Stimulated activated naive CD4-positive, alpha-beta T cell (primary cell): ENCODE measurements at regions not wholly inside any gene's neighbourhood (a gene's known extent, or its start where the extent isn't known, plus 50 kb on each side); places are given as distances from the start of the nearest gene placed in this dataset.

Source experiments
- DNase-seq, 6 experiments: peaks; one replicate each; lab custom pipeline; 2025; lab: John Stamatoyannopoulos, UW

- DNase-seq, result peak in 1 of 6 experiments; percentile 70
These were observed 98.8 kb upstream of the SERP2 start for GRCh38 chr13:44274771-44275205.

GRCh38 chr13:44275381-44275780 lies 98.2 kb upstream of the SERP2 start:
- DNase-seq, result no peak

- no peak for DNase-seq
These were observed 97.6 kb upstream of the SERP2 start for GRCh38 chr13:44276061-44276460.

DNA sequence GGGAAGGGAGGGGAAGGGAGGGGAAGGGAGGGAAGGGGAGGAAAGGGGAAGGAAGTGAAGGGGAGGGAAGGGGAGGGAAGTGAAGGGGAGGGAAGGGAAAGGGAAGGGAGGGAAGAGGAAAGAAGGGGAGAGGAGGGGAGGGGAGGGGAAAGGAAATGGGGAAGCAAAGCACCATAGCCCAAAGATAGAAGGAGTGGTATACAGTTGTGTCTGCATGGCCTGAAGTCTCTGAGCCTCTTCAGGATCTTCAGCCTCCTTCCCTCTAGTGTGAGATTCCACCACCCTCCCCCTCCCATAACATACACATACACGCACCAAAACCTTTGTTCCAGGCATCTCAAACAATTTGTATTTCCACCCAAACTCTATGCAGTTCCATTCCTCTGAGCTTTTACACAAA lies 96.2 kb upstream of the SERP2 start:
- DNase-seq, result no peak

- DNase-seq, result peak in 4 of 6 experiments; percentile 4 to 59 (median 48)
These were observed 95.5 kb upstream of the SERP2 start for GRCh38 chr13:44278166-44278565.

DNA sequence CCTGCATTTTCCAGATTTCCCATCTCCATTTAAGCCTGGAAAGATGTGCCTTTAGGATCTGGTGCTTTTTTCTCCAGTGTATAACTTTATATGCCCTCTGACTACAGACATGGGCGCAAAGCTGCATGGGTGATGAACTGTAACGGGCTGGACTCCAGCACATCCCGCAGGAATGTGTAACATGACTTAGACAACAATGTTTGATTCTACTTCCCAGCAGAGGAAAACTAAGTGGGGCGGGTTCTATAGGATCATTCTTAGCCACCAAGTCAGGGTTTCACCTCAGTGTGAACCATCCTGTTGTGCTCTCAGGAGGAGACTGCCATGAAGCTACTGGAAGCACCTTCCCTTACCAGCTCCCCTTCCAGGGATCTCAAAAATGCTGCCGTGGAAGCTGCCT lies 93.2 kb upstream of the SERP2 start:
- no peak for DNase-seq

DNA sequence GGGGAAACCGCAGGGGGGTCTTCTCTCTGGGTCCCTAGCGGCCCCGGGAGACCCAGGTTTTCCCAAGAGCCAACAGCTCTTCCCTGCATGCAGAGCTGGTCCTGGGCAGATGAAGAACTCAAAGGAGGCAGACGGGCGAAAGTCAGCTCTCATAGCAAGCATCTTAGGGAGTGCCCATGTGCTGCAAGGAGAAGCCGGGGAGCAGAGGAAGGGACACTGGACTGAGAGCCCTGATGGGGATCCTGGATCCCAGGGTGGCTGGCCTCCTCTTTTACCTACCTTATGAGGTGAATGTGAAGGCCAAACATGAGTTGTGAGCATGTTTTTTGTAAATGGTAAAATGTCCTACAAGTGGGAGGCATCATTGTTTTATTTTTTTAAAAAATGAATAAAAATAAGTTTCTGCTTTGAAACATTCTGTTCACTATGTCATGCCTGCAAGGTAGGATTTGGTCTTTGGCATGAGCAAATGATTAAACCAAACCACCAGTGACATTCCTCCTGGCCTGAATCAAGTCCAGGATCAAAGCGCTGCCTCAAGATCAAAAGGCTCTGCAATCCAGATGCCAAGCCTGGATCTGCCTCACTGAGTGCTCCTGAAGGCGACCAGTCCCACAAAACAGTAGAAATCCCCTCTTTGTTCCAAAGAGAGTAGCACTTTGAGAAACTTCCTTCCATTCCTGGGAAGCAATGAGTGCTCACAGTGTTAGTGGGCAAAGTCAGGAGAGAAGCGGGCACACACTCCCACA lies 92.2 kb upstream of the SERP2 start:
- DNase-seq, result no peak

DNA sequence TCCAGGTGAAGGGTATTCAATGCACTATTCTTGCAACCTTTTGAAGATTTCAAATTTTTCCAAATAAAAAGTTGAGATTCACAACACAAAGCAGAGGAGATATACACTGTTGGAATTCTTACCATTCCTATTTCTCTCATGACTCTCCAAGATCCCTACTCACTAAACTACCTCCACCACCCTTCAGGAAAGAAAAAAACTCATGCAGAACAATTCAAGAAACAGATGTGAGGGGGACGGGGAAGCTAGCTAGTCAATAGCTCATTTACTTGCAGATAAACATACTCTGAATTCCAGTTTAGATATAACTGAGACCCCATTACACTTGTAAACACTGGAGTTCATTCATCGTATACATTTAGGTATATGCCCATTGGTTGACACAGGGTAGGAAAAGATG lies 90.0 kb upstream of the SERP2 start:
- no peak for DNase-seq

- no peak for DNase-seq
These were observed 85.7 kb upstream of the SERP2 start for GRCh38 chr13:44287958-44288357.

GRCh38 chr13:44292545-44292944 lies 81.1 kb upstream of the SERP2 start:
- DNase-seq, result no peak

DNA sequence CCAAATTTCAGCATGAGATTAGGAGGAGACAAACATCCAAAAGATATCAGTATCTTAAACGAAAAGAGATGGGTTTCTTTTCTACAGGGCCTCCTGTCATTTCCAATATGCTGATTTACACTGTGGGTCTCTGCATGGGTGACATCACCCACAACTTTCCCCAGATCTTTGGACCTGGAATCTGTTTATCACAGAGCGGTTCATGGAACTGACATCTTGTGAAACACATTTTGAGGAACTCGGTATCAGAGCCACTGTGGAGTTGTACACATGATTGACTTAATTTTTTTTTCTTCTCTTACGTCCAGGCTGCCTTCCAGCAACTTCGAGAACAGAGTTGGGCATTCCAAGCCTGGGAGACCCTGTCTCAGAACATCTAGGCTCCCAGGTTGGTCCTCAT lies 80.2 kb upstream of the SERP2 start:
- no peak for DNase-seq

GRCh38 chr13:44293908-44294735 lies 79.5 kb upstream of the SERP2 start:
- DNase-seq, result no peak

DNA sequence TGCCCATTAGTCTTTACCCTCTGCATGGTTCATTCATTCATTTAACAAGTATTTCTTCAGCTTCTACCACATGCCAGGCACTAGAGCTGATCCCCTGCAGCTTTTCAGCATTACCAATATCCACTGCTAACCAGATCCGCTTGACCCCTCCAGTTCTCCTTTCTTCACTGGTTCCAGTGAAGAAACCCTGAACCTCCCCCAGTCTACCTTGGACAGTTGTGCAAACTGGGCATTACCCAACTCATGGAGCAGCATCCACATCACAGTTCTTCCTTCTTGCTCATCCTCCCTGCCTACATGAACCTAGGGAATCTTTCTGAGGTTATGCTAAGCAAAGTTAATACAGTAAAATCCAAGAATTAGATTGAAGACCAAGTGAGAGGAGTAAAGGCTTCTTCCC lies 78.7 kb upstream of the SERP2 start:
- no peak for DNase-seq

- no peak for DNase-seq
These were observed 76.8 kb upstream of the SERP2 start for GRCh38 chr13:44296856-44297255.

GRCh38 chr13:44298314-44298713 lies 75.3 kb upstream of the SERP2 start:
- DNase-seq, result no peak

DNA sequence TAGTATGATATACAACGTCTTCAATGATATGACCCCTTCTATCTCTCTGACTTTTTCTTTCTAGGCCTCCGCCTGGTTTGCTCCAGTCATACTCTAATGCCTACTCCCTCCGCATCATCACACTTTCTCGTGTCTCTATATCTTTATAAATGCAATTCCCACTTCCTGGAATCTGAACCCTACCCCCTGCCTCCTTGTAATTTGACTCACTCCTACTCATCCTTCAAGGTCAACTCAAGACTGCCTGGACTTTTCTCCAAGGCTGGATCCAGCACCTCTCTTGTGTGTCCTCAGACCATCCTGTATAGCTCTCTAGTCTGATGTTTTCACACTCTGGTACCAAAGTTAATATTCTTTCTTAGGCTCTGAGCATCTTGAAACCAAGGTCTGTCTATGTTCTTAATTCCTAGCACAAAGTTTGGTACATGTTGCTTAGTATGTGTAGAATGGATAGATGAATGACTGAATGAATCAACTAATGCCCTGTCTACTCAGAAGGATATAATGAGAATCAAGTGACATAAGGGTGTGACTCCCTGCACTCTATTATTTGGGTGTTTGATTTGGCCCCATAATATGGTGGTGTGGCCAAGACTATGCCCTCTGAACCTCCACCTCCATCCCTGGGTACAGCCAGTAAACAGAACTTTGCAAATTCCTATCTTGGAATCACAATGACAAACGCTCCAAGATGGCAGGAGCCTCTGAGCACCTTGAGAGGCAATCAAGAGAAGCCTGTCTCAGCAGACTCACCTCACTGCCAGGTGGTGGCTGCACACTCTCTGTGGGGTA lies 74.3 kb upstream of the SERP2 start:
- no peak for DNase-seq

GRCh38 chr13:44300895-44301638 lies 72.6 kb upstream of the SERP2 start:
- no peak for DNase-seq

- DNase-seq, result no peak
These were observed 72.0 kb upstream of the SERP2 start for GRCh38 chr13:44301639-44302015.

DNA sequence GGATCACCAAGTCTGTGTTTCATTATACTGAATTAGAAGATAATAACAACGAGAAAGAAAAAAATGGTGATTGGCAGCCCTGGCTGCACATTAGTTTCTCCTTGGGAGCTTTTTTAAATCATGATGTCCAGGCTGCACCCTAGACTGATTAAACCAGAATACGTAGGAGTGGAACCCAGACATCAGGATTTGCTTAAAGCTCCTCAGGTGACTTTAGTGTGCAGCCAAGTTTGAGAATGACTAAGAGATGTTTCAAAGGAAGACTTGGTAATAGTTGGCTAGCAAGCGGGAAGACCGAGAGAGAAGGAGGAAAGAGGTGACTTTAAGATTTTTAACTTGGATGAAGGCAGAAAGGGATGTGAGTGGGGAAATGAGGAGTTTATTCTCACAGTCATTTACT lies 71.4 kb upstream of the SERP2 start:
- no peak for DNase-seq

- DNase-seq, result no peak
These were observed 70.6 kb upstream of the SERP2 start for GRCh38 chr13:44302940-44303575.

DNA sequence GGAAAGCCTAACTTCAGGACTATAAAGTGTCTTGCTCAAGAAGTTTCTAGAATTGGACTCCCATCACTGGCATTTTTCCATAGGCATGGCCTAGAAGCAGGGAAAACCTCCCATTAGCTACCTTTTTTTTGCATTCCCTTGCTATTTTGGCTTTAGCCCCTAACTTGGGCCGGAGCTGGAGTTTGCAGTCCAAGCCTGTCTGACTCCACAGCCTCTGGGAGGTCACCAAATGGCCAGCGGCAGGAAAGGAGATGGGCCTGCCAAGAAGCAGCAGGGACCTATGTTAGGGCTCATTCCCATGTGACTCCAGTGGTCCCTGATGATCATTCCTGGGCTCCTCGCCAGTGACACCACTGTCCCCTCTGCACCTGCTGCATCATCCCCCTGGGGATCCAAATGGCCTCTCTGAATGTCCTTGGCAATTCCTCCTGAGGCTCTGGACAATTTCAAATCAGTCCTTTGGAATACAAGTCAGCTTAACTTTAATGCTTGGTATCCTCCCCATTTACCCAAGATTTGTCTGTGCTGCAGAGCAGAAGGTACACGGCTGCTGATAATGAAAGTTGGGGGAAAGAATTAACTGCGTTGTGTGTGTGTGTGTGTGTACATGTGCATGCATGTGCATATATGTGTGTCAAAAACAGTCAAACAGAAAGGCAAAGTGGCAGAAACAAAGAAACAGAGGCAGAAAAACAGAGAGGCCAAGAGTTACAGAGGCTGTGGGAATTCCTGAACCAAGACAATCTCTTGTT lies 69.8 kb upstream of the SERP2 start:
- DNase-seq, result no peak
